HepG2 (cell line): ENCODE measurements at regions not wholly inside any gene's neighbourhood (a gene's known extent, or its start where the extent isn't known, plus 50 kb on each side); places are given as distances from the start of the nearest gene placed in this dataset.

Source experiments
- ATAC-seq: fragments of 200-7000 bp; cut with Tn5 transposase; 3 replicates; pipeline ENCODE4 v1.9.1; 2020; ENCODE audit warnings: mild to moderate bottlenecking, moderate library complexity
- BruUV-seq: library from RNA; stranded (reverse); fragments of 400-500 nt; replicated peaks from 2 replicates; lab custom pipeline; 2021; lab: Mats Ljungman, UMichigan
- CTCF ChIA-PET: fragments of 300-600 bp; formaldehyde crosslinking; extraction: SDS; loops from one replicate; lab custom pipeline; 2021; ENCODE audit warnings: low total read pairs, inconsistent platforms, low intra/inter-chr PET ratio; lab: Yijun Ruan, JAX
- POLR2A ChIA-PET: fragments of 350-600 bp; sonication (Branson Sonifier 250); formaldehyde crosslinking; loops from one replicate; lab custom pipeline; 2020; ENCODE audit warnings: antibody characterized with exemption, inconsistent platforms; lab: Yijun Ruan, JAX
- DNase-seq: peaks from one replicate; pipeline ENCODE4 v3.0.0-alpha.2; 2015; ENCODE audit warnings: low spot score
- FAIRE-seq: peaks from 3 replicates; lab custom pipeline; 2011; peaks lifted over from hg19 to GRCh38; lab: Jason Lieb, UNC
- H2AFZ ChIP-seq: one replicate; pipeline ENCODE4 v1.6.1; 2011; ENCODE audit warnings: low read length, inconsistent platforms
- H3K27ac ChIP-seq: fragments of 300-600 bp; 3 replicates; pipeline ENCODE4 v1.8.0; 2011; ENCODE audit warnings: mixed run types, mild to moderate bottlenecking, mixed read lengths, low read length, inconsistent platforms; ENCODE audit not compliant: insufficient read depth; ENCODE audit errors: extremely low read length
- H3K27me3 ChIP-seq, 2 experiments: fragments of 200-600 bp in 1 of 2; 2 replicates in 1 of 2; 3 replicates in 1 of 2; pipeline versions ENCODE4 v1.6.0 to v1.8.0; 2011; ENCODE audit warnings: low read length in 2 of 2, mild to moderate bottlenecking in 2 of 2, moderate library complexity in 2 of 2, inconsistent platforms in 1 of 2; ENCODE audit not compliant: insufficient read depth in 2 of 2, control insufficient read depth in 1 of 2
- H3K36me3 ChIP-seq, 2 experiments: fragments of 200-600 bp in 1 of 2; replicated peaks in 1 of 2; 2 replicates in 1 of 2; 3 replicates in 1 of 2; pipeline versions ENCODE4 v1.5.1 to v1.8.0; 2011; ENCODE audit warnings: low read length in 2 of 2, inconsistent platforms in 1 of 2; ENCODE audit not compliant: insufficient read depth in 2 of 2, control insufficient read depth in 1 of 2
- H3K4me1 ChIP-seq: 2 replicates; pipeline ENCODE4 v1.5.1; 2012; ENCODE audit warnings: low read length, inconsistent platforms; ENCODE audit not compliant: insufficient read depth
- H3K4me2 ChIP-seq: 2 replicates; pipeline ENCODE4 v1.6.0; 2011; ENCODE audit warnings: low read depth, low read length, inconsistent platforms
- H3K4me3 ChIP-seq, 3 experiments: fragments of 200-600 bp in 1 of 3; sonication (generic), shearing (Covaris generic) in 1 of 3; replicated peaks in 1 of 3; 2 replicates each; pipeline ENCODE4 v1.5.1; 2011 to 2016; ENCODE audit warnings: low read length in 3 of 3, inconsistent platforms in 2 of 3, low read depth in 2 of 3, mild to moderate bottlenecking in 2 of 3, control low read depth in 1 of 3, mixed read lengths in 1 of 3; ENCODE audit not compliant: insufficient read depth in 1 of 3
- H3K79me2 ChIP-seq: one replicate; pipeline ENCODE4 v1.6.1; 2011; ENCODE audit warnings: low read length, inconsistent platforms; ENCODE audit not compliant: insufficient read depth
- H3K9ac ChIP-seq: 2 replicates; pipeline ENCODE4 v1.6.0; 2011; ENCODE audit warnings: mild to moderate bottlenecking, low read depth, low read length, inconsistent platforms; ENCODE audit not compliant: insufficient read depth
- H3K9me3 ChIP-seq: 2 replicates; pipeline ENCODE4 v1.5.1; 2012; ENCODE audit warnings: mild to moderate bottlenecking, low read length
- H4K20me1 ChIP-seq: 2 replicates; pipeline ENCODE4 v1.6.0; 2011; ENCODE audit warnings: inconsistent platforms, mild to moderate bottlenecking, low read length, moderate library complexity; ENCODE audit not compliant: insufficient read depth
- ARID2 ChIP-seq: sonication (generic); formaldehyde crosslinking; IDR thresholded peaks from 2 replicates; pipeline ENCODE4 v1.8.1; 2022; ENCODE audit warnings: mild to moderate bottlenecking, missing genetic modification reagents, borderline replicate concordance
- ATRX ChIP-seq: sonication (generic); formaldehyde crosslinking; IDR thresholded peaks from 2 replicates; pipeline ENCODE4 v1.4.0; 2020; ENCODE audit warnings: missing genetic modification reagents, borderline replicate concordance
- GTF2F1 ChIP-seq: fragments of 150-350 bp; IDR thresholded peaks from 2 replicates; pipeline ENCODE4 v1.6.1; 2014; ENCODE audit warnings: low read length
- HNRNPUL1 ChIP-seq: fragments of 200-400 bp; formaldehyde crosslinking; IDR thresholded peaks from 2 replicates; pipeline ENCODE4 v1.6.1; 2017; ENCODE audit warnings: low read depth, mild to moderate bottlenecking, low read length, moderate library complexity
- KAT7 ChIP-seq: IDR thresholded peaks from 2 replicates; pipeline ENCODE4 v1.6.1; 2018; ENCODE audit warnings: borderline replicate concordance, missing compliant biosample characterization
- MYC ChIP-seq: sonication (generic); formaldehyde crosslinking; IDR thresholded peaks from 2 replicates; pipeline ENCODE4 v1.9.0; 2021; ENCODE audit warnings: missing genetic modification reagents, borderline replicate concordance
- POLR2AphosphoS5 ChIP-seq: IDR thresholded peaks from 2 replicates; pipeline ENCODE4 v1.6.1; 2012; ENCODE audit warnings: low read depth, low read length
- REXO4 ChIP-seq: sonication (generic); formaldehyde crosslinking; IDR thresholded peaks from 2 replicates; pipeline ENCODE4 v1.8.0; 2022; ENCODE audit warnings: missing genetic modification reagents, mild to moderate bottlenecking, borderline replicate concordance
- SIN3A ChIP-seq: IDR thresholded peaks from 2 replicates; pipeline ENCODE4 v1.6.1; 2011; ENCODE audit warnings: low read depth, mild to moderate bottlenecking, control low read depth, low read length, borderline replicate concordance
- ZKSCAN5 ChIP-seq: sonication (generic); formaldehyde crosslinking; IDR thresholded peaks from 2 replicates; pipeline ENCODE4 v1.5.1; 2020; ENCODE audit warnings: mild to moderate bottlenecking, missing genetic modification reagents
- ZNF510 ChIP-seq: sonication (generic); formaldehyde crosslinking; IDR thresholded peaks from 2 replicates; pipeline ENCODE4 v1.4.0; 2020; ENCODE audit warnings: low read depth, mild to moderate bottlenecking, missing genetic modification reagents
- ZNF788 ChIP-seq: sonication (generic); formaldehyde crosslinking; IDR thresholded peaks from 2 replicates; pipeline ENCODE4 v1.5.0; 2020; ENCODE audit warnings: mild to moderate bottlenecking, missing genetic modification reagents, borderline replicate concordance
- WGBS: methylation state at CpG from one replicate; pipeline ENCODE4 v1.1.6; 2017; ENCODE audit warnings: low lambda C conversion rate; 5-methylcytosine and 5-hydroxymethylcytosine counted together
- in situ Hi-C: cut with HindIII; loops from 2 replicates; pipeline ENCODE4 v1.10.0; 2017; ENCODE audit warnings: low pct_unique_long_range_greater_than_20kb; ENCODE audit not compliant: extremely low pct_ligation_motif_present
- intact Hi-C: fragments of 100-400 bp; cut with micrococcal nuclease; formaldehyde crosslinking; loops from one replicate; pipeline ENCODE4 v1.10.0; 2022; ENCODE audit not compliant: unreplicated experiment
- TF ChIP-seq, protein P1 (sequence below): sonication (generic); formaldehyde crosslinking; IDR thresholded peaks from 2 replicates; pipeline ENCODE4 v1.8.1; 2022; ENCODE audit warnings: low read depth, mild to moderate bottlenecking, missing genetic modification reagents

DNA sequence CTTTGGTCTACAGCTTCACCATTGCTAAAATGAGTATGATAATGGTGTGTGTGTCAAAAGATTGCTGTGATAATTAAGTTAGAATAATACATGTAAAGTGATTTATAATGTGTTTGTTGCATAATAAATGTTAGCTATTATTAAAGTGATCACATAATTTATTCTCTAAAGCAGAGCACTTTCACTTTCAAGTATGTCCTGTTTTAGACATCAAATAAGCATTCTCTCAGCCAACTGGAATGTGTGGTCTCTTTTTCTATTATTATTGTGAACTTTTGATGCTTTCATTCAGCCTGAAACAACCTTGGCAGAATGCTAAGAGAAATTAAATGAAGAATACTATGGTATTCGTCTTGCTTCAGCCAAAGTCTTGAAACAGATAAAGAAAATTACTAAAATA, 102.8 kb upstream of the COL11A1 start:
- H4K20me1 ChIP-seq: no peaks in the 10 kb centered on the region
- no peaks in the 10 kb centered on the region for H3K36me3 ChIP-seq
- H3K4me2 ChIP-seq: no peak overlapping the region
- no peak for DNase-seq
- WGBS: 0% methylated on average over 1 of the region's 1 CpG
- H3K4me1 ChIP-seq: no peaks in the 10 kb centered on the region
- H3K79me2 ChIP-seq: no peaks in the 10 kb centered on the region
- ChIA-PET CTCF (no interaction called here), POLR2A (no interaction called here)
- no peak overlapping the region for H3K9ac ChIP-seq
- no peaks in the 10 kb centered on the region for H3K9me3 ChIP-seq
- intact Hi-C loops: no loop called here
- no peak overlapping the region for H3K27ac ChIP-seq
- no peak overlapping the region for H2AFZ ChIP-seq
- in situ Hi-C loops: no loop called here
- BruUV-seq: no TSS peak
- H3K4me3 ChIP-seq: no peak overlapping the region
- TF ChIP-seq SIN3A (no peak), ZNF788 (CRISPR knock-in tag) (no peak), HNRNPUL1 (no peak), ATRX (CRISPR knock-in tag) (no peak), REXO4 (CRISPR knock-in tag) (no peak), ZKSCAN5 (CRISPR knock-in tag) (no peak), POLR2AphosphoS5 (no peak), ARID2 (CRISPR knock-in tag) (no peak), ZNF510 (CRISPR knock-in tag) (no peak), GTF2F1 (no peak), KAT7 (CRISPR knock-in tag) (no peak), MYC (CRISPR knock-in tag) (no peak)
- TF ChIP-seq, protein P1, sequence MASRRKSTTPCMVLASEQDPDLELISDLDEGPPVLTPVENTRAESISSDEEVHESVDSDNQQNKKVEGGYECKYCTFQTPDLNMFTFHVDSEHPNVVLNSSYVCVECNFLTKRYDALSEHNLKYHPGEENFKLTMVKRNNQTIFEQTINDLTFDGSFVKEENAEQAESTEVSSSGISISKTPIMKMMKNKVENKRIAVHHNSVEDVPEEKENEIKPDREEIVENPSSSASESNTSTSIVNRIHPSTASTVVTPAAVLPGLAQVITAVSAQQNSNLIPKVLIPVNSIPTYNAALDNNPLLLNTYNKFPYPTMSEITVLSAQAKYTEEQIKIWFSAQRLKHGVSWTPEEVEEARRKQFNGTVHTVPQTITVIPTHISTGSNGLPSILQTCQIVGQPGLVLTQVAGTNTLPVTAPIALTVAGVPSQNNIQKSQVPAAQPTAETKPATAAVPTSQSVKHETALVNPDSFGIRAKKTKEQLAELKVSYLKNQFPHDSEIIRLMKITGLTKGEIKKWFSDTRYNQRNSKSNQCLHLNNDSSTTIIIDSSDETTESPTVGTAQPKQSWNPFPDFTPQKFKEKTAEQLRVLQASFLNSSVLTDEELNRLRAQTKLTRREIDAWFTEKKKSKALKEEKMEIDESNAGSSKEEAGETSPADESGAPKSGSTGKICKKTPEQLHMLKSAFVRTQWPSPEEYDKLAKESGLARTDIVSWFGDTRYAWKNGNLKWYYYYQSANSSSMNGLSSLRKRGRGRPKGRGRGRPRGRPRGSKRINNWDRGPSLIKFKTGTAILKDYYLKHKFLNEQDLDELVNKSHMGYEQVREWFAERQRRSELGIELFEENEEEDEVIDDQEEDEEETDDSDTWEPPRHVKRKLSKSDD (CRISPR knock-in tag): no peak
- no peaks in the 10 kb centered on the region for H3K27me3 ChIP-seq
- ATAC-seq: no peak
- no peak for FAIRE-seq
